Astrocyte (in vitro differentiated cells and primary cell): ENCODE measurements at regions not wholly inside any gene's neighbourhood (a gene's known extent, or its start where the extent isn't known, plus 50 kb on each side); places are given as distances from the start of the nearest gene placed in this dataset.

Experiments
- EZH2 ChIP-seq: IDR thresholded peaks from 2 replicates; pipeline ENCODE4 v1.6.1; 2012; ENCODE audit warnings: mild to moderate bottlenecking, low read length, inconsistent platforms; ENCODE audit not compliant: insufficient read depth
- TF ChIP-seq, protein P1 (sequence below): IDR thresholded peaks from 2 replicates; pipeline ENCODE4 v1.5.1; 2011; ENCODE audit warnings: low read depth, mild to moderate bottlenecking, inconsistent platforms, low read length, moderate library complexity; ENCODE audit not compliant: insufficient read depth

DNA sequence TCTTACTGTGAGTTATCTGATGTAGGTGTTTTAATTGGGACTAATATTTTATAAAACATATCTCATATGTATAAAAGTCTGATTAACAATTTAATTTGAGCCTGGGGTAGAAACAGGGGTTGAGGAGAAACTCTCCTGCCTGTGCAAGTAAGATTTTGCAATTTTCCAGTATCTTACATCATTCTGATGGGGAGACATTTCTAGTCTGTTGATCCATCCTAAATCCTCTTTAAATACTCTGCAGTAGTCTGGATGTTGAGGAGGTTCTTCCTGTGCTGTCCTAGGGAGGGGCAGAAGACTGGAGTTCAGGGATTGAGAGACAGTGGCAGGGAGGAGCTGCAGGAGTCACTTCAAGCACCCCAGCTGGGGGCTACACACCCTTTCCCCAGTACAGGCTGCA, 287.8 kb downstream of the ADGRD1 start:
- TF ChIP-seq, protein P1, sequence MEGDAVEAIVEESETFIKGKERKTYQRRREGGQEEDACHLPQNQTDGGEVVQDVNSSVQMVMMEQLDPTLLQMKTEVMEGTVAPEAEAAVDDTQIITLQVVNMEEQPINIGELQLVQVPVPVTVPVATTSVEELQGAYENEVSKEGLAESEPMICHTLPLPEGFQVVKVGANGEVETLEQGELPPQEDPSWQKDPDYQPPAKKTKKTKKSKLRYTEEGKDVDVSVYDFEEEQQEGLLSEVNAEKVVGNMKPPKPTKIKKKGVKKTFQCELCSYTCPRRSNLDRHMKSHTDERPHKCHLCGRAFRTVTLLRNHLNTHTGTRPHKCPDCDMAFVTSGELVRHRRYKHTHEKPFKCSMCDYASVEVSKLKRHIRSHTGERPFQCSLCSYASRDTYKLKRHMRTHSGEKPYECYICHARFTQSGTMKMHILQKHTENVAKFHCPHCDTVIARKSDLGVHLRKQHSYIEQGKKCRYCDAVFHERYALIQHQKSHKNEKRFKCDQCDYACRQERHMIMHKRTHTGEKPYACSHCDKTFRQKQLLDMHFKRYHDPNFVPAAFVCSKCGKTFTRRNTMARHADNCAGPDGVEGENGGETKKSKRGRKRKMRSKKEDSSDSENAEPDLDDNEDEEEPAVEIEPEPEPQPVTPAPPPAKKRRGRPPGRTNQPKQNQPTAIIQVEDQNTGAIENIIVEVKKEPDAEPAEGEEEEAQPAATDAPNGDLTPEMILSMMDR, result no peak
- TF ChIP-seq EZH2, result no peak
